Epithelial cell of esophagus (primary cell): ENCODE measurements at regions not wholly inside any gene's neighbourhood (a gene's known extent, or its start where the extent isn't known, plus 50 kb on each side); places are given as distances from the start of the nearest gene placed in this dataset.

Experiments
- DNase-seq: peaks from one replicate; pipeline ENCODE4 v3.0.0; 2010; ENCODE audit warnings: low read depth
- H3K4me3 ChIP-seq: 2 replicates; pipeline ENCODE4 v1.5.1; 2011; ENCODE audit warnings: mild to moderate bottlenecking, low read length, control low read depth
- CTCF ChIP-seq: IDR thresholded peaks from 2 replicates; pipeline ENCODE4 v1.5.1; 2011; ENCODE audit warnings: low read depth, mild to moderate bottlenecking, low read length, control low read depth, inconsistent platforms; ENCODE audit not compliant: insufficient read depth; ENCODE audit errors: missing control alignments

DNA sequence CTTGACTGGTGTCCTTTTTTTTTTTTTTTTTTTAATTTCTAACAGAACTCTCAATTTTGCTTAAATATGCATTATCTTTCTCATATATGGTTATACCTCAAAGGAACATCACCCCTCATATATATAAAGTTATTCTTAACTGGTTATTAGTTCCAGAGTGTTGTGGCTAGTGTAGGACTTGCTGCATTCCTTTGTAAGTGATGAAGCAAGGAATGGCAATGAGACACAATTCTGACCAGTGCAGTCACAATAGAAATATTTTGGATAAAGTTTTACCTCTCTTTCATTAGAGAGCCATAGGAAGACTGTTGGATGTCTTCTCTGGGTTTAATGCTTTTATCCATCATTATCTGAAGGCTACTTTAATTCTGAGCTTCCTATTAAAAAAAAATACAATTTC lies 75.5 kb upstream of the CBLB start:
- DNase-seq, result peak; percentile 52
- TF ChIP-seq CTCF, result no peak
- H3K4me3 ChIP-seq, result no peak overlapping the region

DNA sequence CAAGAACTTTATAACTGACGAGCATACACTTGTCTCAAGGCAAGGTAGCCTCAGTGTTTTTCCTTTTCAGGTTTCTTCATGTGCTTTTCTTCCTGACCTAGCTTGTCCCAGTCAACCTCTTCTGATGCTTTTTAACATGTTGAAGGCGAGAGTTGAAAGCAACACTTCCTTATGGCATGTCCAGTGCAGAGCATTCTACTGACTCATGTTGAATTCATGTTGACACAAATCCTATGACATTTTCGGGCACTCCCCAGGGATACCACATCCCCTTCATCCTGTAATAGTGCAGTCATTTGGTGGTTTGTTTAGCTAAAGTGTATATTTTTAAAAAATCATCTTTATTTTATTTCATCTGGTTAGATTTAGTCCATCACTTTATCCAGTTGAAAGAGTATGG lies 75.9 kb upstream of the CBLB start:
- H3K4me3 ChIP-seq, result no peak overlapping the region
- TF ChIP-seq CTCF, result no peak
- peak; percentile 94 for DNase-seq

DNA sequence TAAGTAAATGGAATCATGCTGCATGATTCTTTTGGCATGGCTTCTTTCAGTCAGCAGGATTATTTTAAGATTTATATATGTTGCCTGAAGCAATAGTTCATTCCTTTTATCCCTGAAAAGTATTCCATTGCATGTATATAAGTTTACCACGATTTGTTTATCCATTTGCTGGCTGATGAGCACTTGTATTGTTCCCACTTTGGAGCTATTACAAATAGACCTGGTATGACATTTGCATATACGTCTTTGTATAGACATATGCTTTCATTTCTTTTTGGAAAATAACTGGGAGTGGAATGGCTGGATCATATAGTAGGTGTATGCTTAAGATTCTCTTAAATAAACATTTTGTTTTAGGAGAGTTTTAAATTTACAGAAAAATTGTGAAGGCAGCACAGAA lies 79.3 kb upstream of the CBLB start:
- H3K4me3 ChIP-seq, result no peak overlapping the region
- no peak for TF ChIP-seq CTCF
- peak; percentile 45 for DNase-seq

DNA sequence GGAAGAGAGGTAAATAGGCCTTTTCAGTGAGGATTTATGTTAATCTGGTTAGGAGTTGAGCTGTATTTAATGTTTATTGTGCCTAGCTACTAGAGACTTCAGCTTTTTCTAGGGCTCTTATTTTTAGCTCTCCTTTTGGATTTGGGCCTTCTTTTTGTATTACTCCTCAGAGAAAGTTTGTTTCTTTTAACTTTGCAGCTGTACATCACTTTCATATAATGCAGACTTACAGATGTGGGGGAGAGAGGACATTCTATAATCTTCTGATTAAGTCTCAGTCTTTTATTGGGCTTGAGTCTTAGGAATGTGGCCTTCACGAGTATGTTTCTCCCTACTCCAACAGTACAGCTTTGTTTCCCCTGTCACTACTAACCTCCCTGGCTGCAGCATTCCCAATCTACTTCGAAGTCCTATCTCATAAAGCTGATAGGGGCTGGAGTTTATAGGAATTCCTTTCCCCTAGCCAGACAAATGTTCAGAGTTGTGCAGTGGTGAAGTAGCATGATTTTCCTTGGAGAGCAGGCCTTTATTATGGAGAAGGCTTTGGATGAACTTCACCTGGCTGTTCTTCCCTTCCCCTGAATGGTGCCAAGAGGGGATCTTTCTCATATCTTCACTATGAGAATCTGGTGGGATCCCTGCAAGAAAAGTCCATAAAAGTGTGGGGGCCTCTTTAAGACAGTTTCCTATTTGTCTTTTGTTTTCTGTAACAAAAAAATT lies 82.2 kb upstream of the CBLB start:
- H3K4me3 ChIP-seq, result no peak overlapping the region
- no peak for TF ChIP-seq CTCF
- DNase-seq, result no peak

GRCh38 chr3:105953831-105954230 lies 85.0 kb upstream of the CBLB start:
- no peak for TF ChIP-seq CTCF
- no peak for DNase-seq
- no peak overlapping the region for H3K4me3 ChIP-seq

DNA sequence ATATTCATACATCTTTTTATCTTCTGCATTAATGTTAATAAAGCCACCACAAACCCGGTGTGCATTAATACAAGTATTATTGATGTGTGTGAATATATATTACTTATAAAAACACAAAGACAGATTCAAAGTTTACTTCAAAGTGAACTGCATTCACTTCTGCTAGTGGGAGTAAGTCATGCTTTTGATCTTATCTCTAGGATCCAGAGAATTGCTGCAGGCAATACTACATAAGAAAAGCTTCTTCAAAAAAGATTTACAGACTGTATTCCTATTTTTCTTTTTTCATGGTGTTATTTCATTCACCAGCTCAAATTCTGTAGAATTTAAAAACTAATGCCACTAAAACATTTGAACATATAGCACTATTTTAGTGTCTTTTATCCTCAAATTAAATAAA lies 87.5 kb upstream of the CBLB start:
- no peak for TF ChIP-seq CTCF
- no peak for DNase-seq
- no peak overlapping the region for H3K4me3 ChIP-seq

- TF ChIP-seq CTCF, result no peak
- DNase-seq, result peak; percentile 88
- H3K4me3 ChIP-seq, result no peak overlapping the region
Measured at GRCh38 chr3:105957722-105958121, 88.9 kb upstream of the CBLB start.
